ENCODE measurements at regions not wholly inside any gene's neighbourhood (a gene's known extent, or its start where the extent isn't known, plus 50 kb on each side); places are given as distances from the start of the nearest gene placed in this dataset.

DNA sequence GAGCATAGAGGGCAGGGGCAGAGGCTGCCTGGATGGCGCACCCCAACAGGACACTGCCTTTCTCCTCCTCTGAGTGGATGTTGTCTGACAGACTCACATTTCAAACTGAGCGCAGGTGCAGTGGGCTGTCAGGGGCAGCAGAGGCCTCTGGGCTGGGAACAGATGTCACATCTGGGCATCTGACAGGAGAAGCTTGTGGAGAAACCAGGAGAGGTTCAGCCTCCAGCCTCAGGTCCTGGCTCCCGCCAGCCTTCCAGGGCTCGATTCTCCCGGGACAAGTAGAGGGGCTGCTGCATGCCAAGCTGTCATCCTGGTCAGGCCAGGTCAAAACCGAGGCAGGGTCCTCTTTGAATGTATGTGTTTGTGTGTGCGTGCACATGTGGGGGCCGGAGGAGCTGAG is 67.7 kb upstream of the SDK2 start:
- TF ChIP-seq, protein P1, sequence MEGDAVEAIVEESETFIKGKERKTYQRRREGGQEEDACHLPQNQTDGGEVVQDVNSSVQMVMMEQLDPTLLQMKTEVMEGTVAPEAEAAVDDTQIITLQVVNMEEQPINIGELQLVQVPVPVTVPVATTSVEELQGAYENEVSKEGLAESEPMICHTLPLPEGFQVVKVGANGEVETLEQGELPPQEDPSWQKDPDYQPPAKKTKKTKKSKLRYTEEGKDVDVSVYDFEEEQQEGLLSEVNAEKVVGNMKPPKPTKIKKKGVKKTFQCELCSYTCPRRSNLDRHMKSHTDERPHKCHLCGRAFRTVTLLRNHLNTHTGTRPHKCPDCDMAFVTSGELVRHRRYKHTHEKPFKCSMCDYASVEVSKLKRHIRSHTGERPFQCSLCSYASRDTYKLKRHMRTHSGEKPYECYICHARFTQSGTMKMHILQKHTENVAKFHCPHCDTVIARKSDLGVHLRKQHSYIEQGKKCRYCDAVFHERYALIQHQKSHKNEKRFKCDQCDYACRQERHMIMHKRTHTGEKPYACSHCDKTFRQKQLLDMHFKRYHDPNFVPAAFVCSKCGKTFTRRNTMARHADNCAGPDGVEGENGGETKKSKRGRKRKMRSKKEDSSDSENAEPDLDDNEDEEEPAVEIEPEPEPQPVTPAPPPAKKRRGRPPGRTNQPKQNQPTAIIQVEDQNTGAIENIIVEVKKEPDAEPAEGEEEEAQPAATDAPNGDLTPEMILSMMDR (IDR thresholded peaks at IDR 0.05; ENCODE audit: low read depth, low read length, missing control alignments) = no peak
- no peak overlapping the region for H3K4me3 ChIP-seq (replicated peaks; ENCODE audit: low read depth, low read length)
- no peak for DNase-seq (ENCODE audit: extremely low read depth, low read depth)

DNA sequence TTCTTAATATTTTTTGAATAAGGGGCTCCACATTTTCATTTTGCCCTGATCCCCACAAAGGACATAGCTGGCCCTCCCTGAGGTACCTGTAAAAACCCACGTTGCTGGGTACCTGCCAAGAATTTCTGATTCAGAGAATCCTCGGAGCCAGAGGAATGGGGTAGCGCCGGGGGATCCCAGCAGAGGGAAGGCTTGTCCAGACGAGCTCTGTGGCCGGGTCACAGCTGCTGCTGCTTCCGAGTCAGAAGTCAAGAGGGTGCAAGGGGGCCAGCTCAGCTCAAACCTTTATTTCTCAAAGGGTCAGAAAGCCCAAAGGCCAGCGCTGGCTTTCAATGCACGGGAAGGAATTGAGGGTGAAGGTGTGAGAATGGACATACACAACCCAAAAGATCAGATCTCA is 68.9 kb upstream of the SDK2 start:
- no peak for DNase-seq (ENCODE audit: extremely low read depth, low read depth)
- TF ChIP-seq, protein P1 (IDR thresholded peaks at IDR 0.05; ENCODE audit: low read depth, low read length, missing control alignments) = no peak
- H3K4me3 ChIP-seq (replicated peaks; ENCODE audit: low read depth, low read length) = no peak overlapping the region

DNA sequence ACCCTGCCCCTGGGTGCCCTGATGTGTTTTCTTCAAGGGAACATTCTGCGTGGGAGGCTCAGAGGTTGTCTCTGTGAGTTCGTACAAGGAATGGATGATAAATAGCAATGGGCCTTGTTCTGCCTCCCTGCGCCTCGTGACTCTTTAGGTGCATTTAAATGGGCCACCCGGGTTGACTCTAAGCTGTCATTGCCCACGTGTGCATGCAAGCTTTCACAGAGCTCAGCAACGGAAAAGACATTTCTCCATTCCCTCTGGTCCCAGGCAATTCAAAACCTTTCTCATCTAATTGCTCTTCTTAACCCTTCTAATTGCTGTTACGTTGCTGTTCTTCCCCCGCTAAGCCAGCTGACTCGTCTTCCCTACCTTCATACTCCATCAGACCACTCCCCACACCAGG is 71.5 kb upstream of the SDK2 start:
- no peak for DNase-seq (ENCODE audit: extremely low read depth, low read depth)
- H3K4me3 ChIP-seq (replicated peaks; ENCODE audit: low read depth, low read length) = no peak overlapping the region
- TF ChIP-seq, protein P1 (IDR thresholded peaks at IDR 0.05; ENCODE audit: low read depth, low read length, missing control alignments) = no peak

DNA sequence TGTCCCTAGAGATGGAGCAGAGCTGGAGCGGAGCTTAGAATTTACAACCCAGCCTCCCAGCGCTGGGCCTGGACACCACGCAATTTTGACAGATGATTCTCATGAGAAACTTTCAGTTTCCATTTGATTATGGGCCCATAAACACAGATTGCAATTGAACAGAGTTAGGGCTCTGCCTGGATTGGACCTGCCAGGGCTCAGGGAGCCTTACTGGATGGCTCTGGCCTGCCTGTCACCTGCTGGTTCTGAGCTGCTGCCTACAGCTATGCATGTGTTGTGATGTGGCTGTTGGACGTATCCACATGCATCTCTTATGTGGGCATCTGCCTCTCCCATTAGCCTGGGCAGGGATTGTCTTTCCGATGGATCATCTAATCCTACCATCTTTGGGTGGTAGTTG is 73.4 kb upstream of the SDK2 start:
- H3K4me3 ChIP-seq (replicated peaks; ENCODE audit: low read depth, low read length) = no peak overlapping the region
- TF ChIP-seq, protein P1 (IDR thresholded peaks at IDR 0.05; ENCODE audit: low read depth, low read length, missing control alignments) = no peak
- no peak for DNase-seq (ENCODE audit: extremely low read depth, low read depth)

DNA sequence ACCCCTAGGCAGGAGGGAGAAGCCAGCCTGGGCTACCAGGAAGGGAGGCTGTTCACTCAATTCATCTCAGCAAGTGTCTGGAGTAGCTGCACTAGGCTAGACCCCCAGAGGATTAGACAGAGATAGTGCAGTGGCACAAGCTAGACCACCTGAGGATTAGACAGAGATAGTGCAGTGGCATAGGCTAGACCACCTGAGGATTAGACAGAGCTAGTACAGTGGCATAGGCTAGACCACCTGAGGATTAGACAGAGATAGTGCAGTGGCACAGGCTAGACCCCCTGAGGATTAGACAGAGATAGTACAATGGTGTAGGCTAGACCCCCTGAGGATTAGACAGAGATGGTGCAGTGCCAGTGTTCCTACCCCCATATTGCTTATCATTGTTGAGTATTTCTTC is 74.1 kb upstream of the SDK2 start:
- no peak overlapping the region for H3K4me3 ChIP-seq (replicated peaks; ENCODE audit: low read depth, low read length)
- DNase-seq (ENCODE audit: extremely low read depth, low read depth) = no peak
- TF ChIP-seq, protein P1 (IDR thresholded peaks at IDR 0.05; ENCODE audit: low read depth, low read length, missing control alignments) = no peak

DNA sequence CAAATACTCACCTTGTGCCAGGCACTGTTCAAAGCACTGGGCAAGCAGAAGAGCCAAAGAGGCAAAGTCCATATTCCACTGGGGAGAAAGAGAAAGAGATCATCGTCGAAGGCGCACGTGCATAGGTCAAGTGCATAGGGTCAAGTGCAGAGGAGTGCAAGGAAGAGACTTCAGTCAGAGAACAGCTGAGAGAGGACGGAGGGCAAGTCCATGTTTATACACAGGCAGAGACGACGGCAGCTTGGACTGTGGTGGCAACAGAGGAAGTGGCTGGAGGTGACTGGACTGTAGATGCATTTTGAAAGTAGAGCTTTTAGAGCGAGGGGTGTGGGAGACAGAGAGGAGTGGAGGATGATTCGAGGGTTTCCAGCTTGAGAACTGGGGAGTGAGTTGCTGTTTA is 74.7 kb upstream of the SDK2 start:
- TF ChIP-seq, protein P1 (IDR thresholded peaks at IDR 0.05; ENCODE audit: low read depth, low read length, missing control alignments) = no peak
- H3K4me3 ChIP-seq (replicated peaks; ENCODE audit: low read depth, low read length) = no peak overlapping the region
- no peak for DNase-seq (ENCODE audit: extremely low read depth, low read depth)

DNA sequence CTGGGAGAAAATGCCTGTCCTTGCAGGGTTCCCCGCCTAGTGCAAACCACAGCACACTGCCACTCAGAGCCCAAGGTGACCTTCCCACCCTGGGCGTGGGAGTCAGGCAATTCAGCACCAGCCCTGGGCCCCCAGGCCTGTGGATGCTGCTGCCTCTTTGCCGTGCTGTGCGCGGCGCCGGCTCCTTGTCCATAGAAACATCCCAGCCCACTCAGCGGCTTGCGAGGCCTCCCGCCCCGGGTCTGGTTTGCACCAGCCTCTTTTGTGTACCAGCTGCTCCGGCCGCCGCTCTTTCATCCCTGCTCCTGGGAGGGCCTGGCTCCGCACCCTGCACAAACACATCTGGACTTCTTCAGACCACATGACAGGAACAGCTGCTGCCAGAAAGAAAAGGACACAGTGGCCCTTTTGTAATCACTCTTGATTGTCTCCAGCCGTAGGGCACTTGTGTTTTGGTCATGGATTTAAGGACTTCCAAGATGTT is 75.4 kb upstream of the SDK2 start:
- DNase-seq (ENCODE audit: extremely low read depth, low read depth) = no peak
- H3K4me3 ChIP-seq (replicated peaks; ENCODE audit: low read depth, low read length) = no peak overlapping the region
- TF ChIP-seq, protein P1 (IDR thresholded peaks at IDR 0.05; ENCODE audit: low read depth, low read length, missing control alignments) = no peak
